ENCODE measurements at regions not wholly inside any gene's neighbourhood (a gene's known extent, or its start where the extent isn't known, plus 50 kb on each side); places are given as distances from the start of the nearest gene placed in this dataset.

DNA sequence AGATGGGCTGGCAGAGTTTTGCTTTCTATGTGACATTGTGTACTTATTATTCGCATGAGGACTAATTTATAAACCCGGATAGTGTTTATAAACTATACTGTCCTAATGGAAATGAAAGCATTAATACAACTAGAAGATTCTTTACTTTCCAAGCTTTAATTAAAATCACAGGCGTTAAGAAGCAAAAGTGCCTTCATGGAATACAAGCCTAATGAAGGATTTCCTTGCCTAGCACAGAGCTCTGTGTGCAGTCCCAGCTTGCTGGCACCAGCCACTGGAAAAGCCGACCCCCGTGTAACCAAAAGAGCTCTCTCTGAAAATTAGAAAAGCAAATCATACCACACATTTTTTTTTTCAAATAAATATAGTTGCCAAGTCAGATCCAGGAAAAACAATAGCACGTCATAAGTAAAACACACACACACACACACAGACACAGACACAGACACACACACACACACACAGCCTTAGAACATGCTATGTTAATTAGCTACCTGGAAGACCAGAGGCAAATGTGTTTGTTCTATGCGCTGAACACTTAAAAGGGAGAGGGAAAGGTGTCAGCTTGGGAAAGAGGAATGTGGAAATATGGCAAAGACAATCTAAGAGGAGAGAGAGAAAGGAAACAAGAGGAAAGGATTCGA lies 1084.2 kb downstream of the TUSC7 start:
- Histone ChIP-seq H3K9ac (replicated peaks in 1 of 4; ENCODE audit: extremely low read depth in 1 of 4, low read depth in 3 of 4, low read length in 3 of 4) (no peak overlapping the region), H2BK12ac (ENCODE audit: low read depth, low read length) (peak overlapping the region; percentile 77; the same call in 1 of the 2 replicates), H3K9me3 (ENCODE audit: insufficient read depth in 2 of 2, low read depth in 1 of 2, low read length in 1 of 2) (no peaks in the 10 kb centered on the region), H3K27ac (ENCODE audit: low read depth, low read length) (no peak overlapping the region), H4K91ac (replicated peaks; ENCODE audit: insufficient read length, low read length) (no peak overlapping the region), H3K23ac (ENCODE audit: insufficient read length) (no peak overlapping the region), H3K27me3 (replicated peaks in 1 of 4; ENCODE audit: control insufficient read depth in 3 of 4, extremely low read depth in 1 of 4, insufficient read depth in 3 of 4, low read length in 3 of 4) (no peaks in the 10 kb centered on the region), H2AK5ac (ENCODE audit: low read depth, low read length) (no peak overlapping the region), H3K56ac (replicated peaks; ENCODE audit: insufficient read length, low read depth, low read length) (no peak overlapping the region), H2BK120ac (replicated peaks; ENCODE audit: low read depth, low read length) (no peak overlapping the region), H2BK20ac (ENCODE audit: low read length) (no peak overlapping the region), H4K20me1 (replicated peaks in 1 of 2; ENCODE audit: control insufficient read depth in 1 of 2, insufficient read depth in 2 of 2, low read length in 2 of 2) (no peaks in the 10 kb centered on the region), H3K36me3 (ENCODE audit: control insufficient read depth in 2 of 4, insufficient read depth in 4 of 4, low read length in 3 of 4) (no peaks in the 10 kb centered on the region), H2AFZ (ENCODE audit: low read length) (peak overlapping the region; percentile 51; the same call in 1 of the 2 replicates), H3K4me3 (ENCODE audit: extremely low read depth in 1 of 4, insufficient read depth in 2 of 4, low read depth in 3 of 4, low read length in 4 of 4) (no peak overlapping the region), H3K14ac (ENCODE audit: insufficient read length) (no peak overlapping the region), H3K18ac (ENCODE audit: extremely low read depth, low read length) (no peak overlapping the region), H3K4ac (replicated peaks; ENCODE audit: insufficient read length, low read depth, low read length) (no peak overlapping the region), H3K23me2 (ENCODE audit: low read depth, low read length) (no peaks in the 10 kb centered on the region; the same call in 1 of the 2 replicates), H3K4me2 (ENCODE audit: insufficient read depth in 1 of 2, low read depth in 2 of 2, low read length in 2 of 2) (no peak overlapping the region), H4K5ac (ENCODE audit: insufficient read length, low read depth, low read length) (no peak overlapping the region), H4K8ac (ENCODE audit: extremely low read depth, insufficient read depth, low read length) (no peak overlapping the region), H3K4me1 (replicated peaks in 1 of 4; ENCODE audit: control insufficient read depth in 3 of 4, insufficient read depth in 4 of 4, low read length in 3 of 4) (peaks cover 0 to 6% (median 4%) of the 10 kb centered on the region in 4 experiments; a peak in 3 of 7 replicates), H3K79me1 (ENCODE audit: low read depth, low read length) (no peaks in the 10 kb centered on the region), H3K79me2 (ENCODE audit: control insufficient read depth in 1 of 2, insufficient read depth in 2 of 2, low read length in 2 of 2) (no peaks in the 10 kb centered on the region), H2BK15ac (ENCODE audit: low read length) (no peak overlapping the region), H2BK5ac (ENCODE audit: low read depth, low read length) (no peak overlapping the region)
- 81% methylated on average over 8 of the region's 8 CpGs; no CpG with 5 or more reads in 1 of the 2 experiments for WGBS, 2 experiments (ENCODE audit: extremely low coverage in 1 of 2, insufficient coverage in 1 of 2, insufficient read length in 1 of 2, insufficient replicate concordance in 2 of 2, low coverage in 1 of 2, low lambda C conversion rate in 2 of 2, missing lambda C conversion rate in 1 of 2)
- DNase-seq (ENCODE audit: low read depth in 1 of 2, low spot score in 2 of 2) (no peak), FAIRE-seq (no peak)
- POLR2A ChIA-PET (ENCODE audit: partially characterized antibody): interaction anchor here (1.0 kb wide), 1 partner anchor 8 kb away, joined by 3 read pairs; no protein-coding TSS in a partner anchor
- CTCF ChIA-PET (ENCODE audit: partially characterized antibody): interaction anchor here (0.6 to 1.8 kb wide), 9 partner anchors 11 to 1771 kb away, joined by 3 to 4 read pairs (median 3); no protein-coding TSS in a partner anchor
- TF ChIP-seq NANOG (IDR thresholded peaks at IDR 0.05; ENCODE audit: insufficient read depth, low read depth, low read length, poor library complexity, severe bottlenecking) (no peak), MAX (IDR thresholded peaks at IDR 0.05) (no peak), ZNF274 (IDR thresholded peaks at IDR 0.05; ENCODE audit: borderline replicate concordance, extremely low read depth, low read length) (no peak), YY1 (IDR thresholded peaks at IDR 0.05; ENCODE audit: low read depth, low read length) (no peak), CBX5 (IDR thresholded peaks at IDR 0.05; ENCODE audit: low read depth, low read length) (no peak), EZH2 (IDR thresholded peaks at IDR 0.05; ENCODE audit: low read depth, low read length, severe bottlenecking) (no peak), POLR2A (IDR thresholded peaks at IDR 0.05; ENCODE audit: control extremely low read depth in 1 of 2, low read depth in 2 of 2, low read length in 2 of 2) (no peak), KDM5A (IDR thresholded peaks at IDR 0.05; ENCODE audit: low read length) (no peak)
